ENCODE measurements at regions not wholly inside any gene's neighbourhood (a gene's known extent, or its start where the extent isn't known, plus 50 kb on each side); places are given as distances from the start of the nearest gene placed in this dataset.

- Histone ChIP-seq H3K9ac (ENCODE audit: control insufficient read depth, insufficient read depth, low read length) (no peak overlapping the region), H3K27ac (ENCODE audit: control insufficient read depth, insufficient read depth) (no peak overlapping the region), H3K9me3 (replicated peaks; ENCODE audit: control insufficient read depth, insufficient read depth, low read length) (no peaks in the 10 kb centered on the region), H3K4me2 (ENCODE audit: control insufficient read depth, insufficient read depth) (no peak overlapping the region), H2AFZ (ENCODE audit: control insufficient read depth, low read depth, low read length) (no peak overlapping the region), H4K20me1 (ENCODE audit: control insufficient read depth, insufficient read depth) (no peaks in the 10 kb centered on the region), H3K79me2 (ENCODE audit: control insufficient read depth, insufficient read depth, low read length) (no peaks in the 10 kb centered on the region), H3K36me3 (ENCODE audit: control insufficient read depth in 2 of 2, insufficient read depth in 2 of 2, low read length in 1 of 2) (no peaks in the 10 kb centered on the region), H3K4me3 (no peak overlapping the region), H3K27me3 (replicated peaks in 1 of 2; ENCODE audit: control insufficient read depth in 2 of 2, insufficient read depth in 2 of 2, low read length in 1 of 2) (no peaks in the 10 kb centered on the region), H3K4me1 (ENCODE audit: control insufficient read depth, insufficient read depth, low read length) (no peaks in the 10 kb centered on the region)
- ChIA-PET SMC1A (ENCODE audit: uncharacterized antibody, unreplicated experiment) (interaction anchor here (0.6 to 1.0 kb wide), 2 partner anchors 78 to 282 kb away, joined by 3 read pairs; no protein-coding TSS in a partner anchor), RAD21 (ENCODE audit: unreplicated experiment) (no interaction called here), POLR2A (interaction anchor here (0.5 kb wide), 1 partner anchor 48 kb away, joined by 4 read pairs; no protein-coding TSS in a partner anchor), CTCF (interaction anchor here (0.5 to 0.6 kb wide), 2 partner anchors 9 to 81 kb away, joined by 3 read pairs; no protein-coding TSS in a partner anchor)
- BruUV-seq (replicated peaks), result no TSS peak
- FAIRE-seq (no peak), ATAC-seq (no peak), DNase-seq (ENCODE audit: low read depth, low spot score) (no peak)
- in situ Hi-C loops (cut with MboI) (no loop called here), intact Hi-C loops (cut with micrococcal nuclease; ENCODE audit: unreplicated experiment) (no loop called here)
- no peak for TF ChIP-seq ZNF274 (IDR thresholded peaks at IDR 0.05; ENCODE audit: insufficient read depth, insufficient read length)
- no peak for TF ChIP-seq RAD51 (IDR thresholded peaks at IDR 0.05)
- no peak for TF ChIP-seq RBBP5 (conservative IDR thresholded peaks at IDR 0.05)
- no peak for TF ChIP-seq PKNOX1 (IDR thresholded peaks at IDR 0.05)
- TF ChIP-seq HDAC2 (IDR thresholded peaks at IDR 0.05), result no peak
- no peak for TF ChIP-seq FOXK2 (IDR thresholded peaks at IDR 0.05)
- TF ChIP-seq NBN (IDR thresholded peaks at IDR 0.05), result no peak
- TF ChIP-seq SUPT20H (IDR thresholded peaks at IDR 0.05; ENCODE audit: borderline replicate concordance, control insufficient read depth, low read depth, low read length), result no peak
- TF ChIP-seq CTCF (IDR thresholded peaks at IDR 0.05 in 2 of 3, conservative IDR thresholded peaks at IDR 0.05 in 1 of 3; ENCODE audit: control insufficient read depth in 2 of 3, extremely low read depth in 1 of 3, insufficient read depth in 1 of 3, low read depth in 3 of 3, low read length in 3 of 3), result no peak
- TF ChIP-seq PAX5 (IDR thresholded peaks at IDR 0.05; ENCODE audit: borderline replicate concordance, low read depth, low read length), result no peak
- no peak for TF ChIP-seq BCL11A (IDR thresholded peaks at IDR 0.05; ENCODE audit: low read depth, low read length)
- no peak for TF ChIP-seq ZNF217 (IDR thresholded peaks at IDR 0.05)
- no peak for TF ChIP-seq ESRRA (IDR thresholded peaks at IDR 0.05; ENCODE audit: low read length)
- no peak for TF ChIP-seq MLLT1 (IDR thresholded peaks at IDR 0.05)
- TF ChIP-seq BACH1 (IDR thresholded peaks at IDR 0.05; ENCODE audit: borderline replicate concordance), result no peak
- TF ChIP-seq SPI1 (IDR thresholded peaks at IDR 0.05; ENCODE audit: borderline replicate concordance, insufficient read depth, low read depth, low read length), result no peak
- WGBS (ENCODE audit: insufficient coverage, insufficient replicate concordance, low lambda C conversion rate, missing lambda C conversion rate), result 32% methylated on average over 1 of the region's 1 CpG
These were observed 54.6 kb upstream of the TRIM24 start for GRCh38 chr7:138405496-138405895.
